ENCODE measurements at regions not wholly inside any gene's neighbourhood (a gene's known extent, or its start where the extent isn't known, plus 50 kb on each side); places are given as distances from the start of the nearest gene placed in this dataset.

- TF ChIP-seq POLR2AphosphoS5 (IDR thresholded peaks at IDR 0.05; ENCODE audit: low read depth, low read length) (no peak), TAF1 (IDR thresholded peaks at IDR 0.05; ENCODE audit: borderline replicate concordance, insufficient read depth, low read length) (no peak), SIN3A (IDR thresholded peaks at IDR 0.05; ENCODE audit: borderline replicate concordance, insufficient read depth, low read length) (no peak), FOXP2 (optimal IDR thresholded peaks at IDR 0.05; ENCODE audit: borderline replicate concordance, extremely low read depth, extremely low read length, insufficient read depth) (no peak)
- TF ChIP-seq, protein P1, sequence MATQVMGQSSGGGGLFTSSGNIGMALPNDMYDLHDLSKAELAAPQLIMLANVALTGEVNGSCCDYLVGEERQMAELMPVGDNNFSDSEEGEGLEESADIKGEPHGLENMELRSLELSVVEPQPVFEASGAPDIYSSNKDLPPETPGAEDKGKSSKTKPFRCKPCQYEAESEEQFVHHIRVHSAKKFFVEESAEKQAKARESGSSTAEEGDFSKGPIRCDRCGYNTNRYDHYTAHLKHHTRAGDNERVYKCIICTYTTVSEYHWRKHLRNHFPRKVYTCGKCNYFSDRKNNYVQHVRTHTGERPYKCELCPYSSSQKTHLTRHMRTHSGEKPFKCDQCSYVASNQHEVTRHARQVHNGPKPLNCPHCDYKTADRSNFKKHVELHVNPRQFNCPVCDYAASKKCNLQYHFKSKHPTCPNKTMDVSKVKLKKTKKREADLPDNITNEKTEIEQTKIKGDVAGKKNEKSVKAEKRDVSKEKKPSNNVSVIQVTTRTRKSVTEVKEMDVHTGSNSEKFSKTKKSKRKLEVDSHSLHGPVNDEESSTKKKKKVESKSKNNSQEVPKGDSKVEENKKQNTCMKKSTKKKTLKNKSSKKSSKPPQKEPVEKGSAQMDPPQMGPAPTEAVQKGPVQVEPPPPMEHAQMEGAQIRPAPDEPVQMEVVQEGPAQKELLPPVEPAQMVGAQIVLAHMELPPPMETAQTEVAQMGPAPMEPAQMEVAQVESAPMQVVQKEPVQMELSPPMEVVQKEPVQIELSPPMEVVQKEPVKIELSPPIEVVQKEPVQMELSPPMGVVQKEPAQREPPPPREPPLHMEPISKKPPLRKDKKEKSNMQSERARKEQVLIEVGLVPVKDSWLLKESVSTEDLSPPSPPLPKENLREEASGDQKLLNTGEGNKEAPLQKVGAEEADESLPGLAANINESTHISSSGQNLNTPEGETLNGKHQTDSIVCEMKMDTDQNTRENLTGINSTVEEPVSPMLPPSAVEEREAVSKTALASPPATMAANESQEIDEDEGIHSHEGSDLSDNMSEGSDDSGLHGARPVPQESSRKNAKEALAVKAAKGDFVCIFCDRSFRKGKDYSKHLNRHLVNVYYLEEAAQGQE (IDR thresholded peaks at IDR 0.05; ENCODE audit: insufficient read depth in 1 of 2, low read depth in 2 of 2, low read length in 2 of 2), result no peak
Observed at GRCh38 chr15:75138016-75138999, 63.4 kb upstream of the C15orf39 start.
